GM23248 (cell line): ENCODE measurements at regions not wholly inside any gene's neighbourhood (a gene's known extent, or its start where the extent isn't known, plus 50 kb on each side); places are given as distances from the start of the nearest gene placed in this dataset.

ENCODE experiments used
- DNase-seq: peaks from one replicate; pipeline ENCODE4 v3.0.0-alpha.2; 2015
- H2AFZ ChIP-seq: fragments of 200-600 bp; sonication (generic); 2 replicates; pipeline ENCODE4 v1.6.1; 2016; ENCODE audit warnings: antibody characterized with exemption
- H3F3A ChIP-seq: fragments of 200-600 bp; sonication (generic); 2 replicates; pipeline ENCODE4 v1.6.1; 2016; ENCODE audit warnings: mild to moderate bottlenecking, antibody characterized with exemption, mixed run types; ENCODE audit not compliant: insufficient read depth
- H3K27ac ChIP-seq: fragments of 200-600 bp; sonication (generic); 2 replicates; pipeline ENCODE4 v1.5.1; 2016; ENCODE audit warnings: mild to moderate bottlenecking
- H3K27me3 ChIP-seq: fragments of 200-600 bp; sonication (generic); replicated peaks from 2 replicates; pipeline ENCODE4 v1.6.1; 2016; ENCODE audit warnings: mild to moderate bottlenecking; ENCODE audit not compliant: insufficient read depth
- H3K36me3 ChIP-seq: fragments of 200-600 bp; sonication (generic); 2 replicates; pipeline ENCODE4 v1.6.1; 2016; ENCODE audit warnings: low read depth, mild to moderate bottlenecking
- H3K4me1 ChIP-seq: fragments of 200-600 bp; sonication (generic); 2 replicates; pipeline ENCODE4 v1.6.1; 2016; ENCODE audit warnings: mild to moderate bottlenecking; ENCODE audit not compliant: insufficient read depth
- H3K4me2 ChIP-seq: fragments of 200-600 bp; sonication (generic); one replicate; pipeline ENCODE4 v1.6.1; 2016; ENCODE audit warnings: mild to moderate bottlenecking; ENCODE audit not compliant: unreplicated experiment
- H3K4me3 ChIP-seq: fragments of 200-600 bp; sonication (generic); 2 replicates; pipeline ENCODE4 v1.5.1; 2016; ENCODE audit warnings: mild to moderate bottlenecking
- H3K79me2 ChIP-seq: fragments of 200-600 bp; sonication (generic); 2 replicates; pipeline ENCODE4 v1.6.1; 2016; ENCODE audit warnings: mild to moderate bottlenecking; ENCODE audit not compliant: insufficient read depth
- H3K9ac ChIP-seq: fragments of 200-600 bp; sonication (generic); 2 replicates; pipeline ENCODE4 v1.6.1; 2016; ENCODE audit warnings: mild to moderate bottlenecking
- H3K9me2 ChIP-seq: fragments of 200-600 bp; sonication (generic); 2 replicates; pipeline ENCODE4 v1.6.1; 2016; ENCODE audit warnings: mixed run types, mild to moderate bottlenecking, moderate library complexity; ENCODE audit not compliant: insufficient read depth
- H3K9me3 ChIP-seq: fragments of 200-600 bp; sonication (generic); one replicate; pipeline ENCODE4 v1.6.1; 2017; ENCODE audit warnings: low read depth
- H4K20me1 ChIP-seq: fragments of 200-600 bp; sonication (generic); 2 replicates; pipeline ENCODE4 v1.6.0; 2016; ENCODE audit not compliant: insufficient read depth
- EZH2 ChIP-seq: fragments of 200-600 bp; sonication (generic); IDR thresholded peaks from 2 replicates; pipeline ENCODE4 v1.6.1; 2018; ENCODE audit warnings: antibody characterized with exemption, mild to moderate bottlenecking; ENCODE audit not compliant: insufficient read depth, poor library complexity, severe bottlenecking
- EZH2phosphoT487 ChIP-seq: fragments of 200-600 bp; sonication (generic); IDR thresholded peaks from 2 replicates; pipeline ENCODE4 v1.6.1; 2018; ENCODE audit warnings: antibody characterized with exemption, moderate library complexity, mild to moderate bottlenecking, low read depth; ENCODE audit not compliant: insufficient read depth
- WGBS, 2 experiments: methylation state at CpG; one replicate each; pipeline ENCODE4 v1.1.6; 2015 to 2017; ENCODE audit warnings: low lambda C conversion rate in 2 of 2, low coverage in 1 of 2; ENCODE audit errors: missing lambda C conversion rate in 2 of 2; 5-methylcytosine and 5-hydroxymethylcytosine counted together
- in situ Hi-C: fragments of 300-500 bp; cut with MboI; formaldehyde crosslinking; loops from 2 replicates; pipeline ENCODE4 v1.15.0; 2020

GRCh38 chr5:111993242-111993641, 236.2 kb upstream of the NREP start:
- peaks cover 15% of the 10 kb centered on the region for H3F3A ChIP-seq
- peaks cover 19% of the 10 kb centered on the region for H3K4me1 ChIP-seq
- H3K9me3 ChIP-seq = no peaks in the 10 kb centered on the region
- H3K27ac ChIP-seq = no peak overlapping the region
- no peaks in the 10 kb centered on the region for H3K36me3 ChIP-seq
- 80 to 81% methylated on average over 2 of the region's 2 CpGs for WGBS, 2 experiments
- H2AFZ ChIP-seq = no peak overlapping the region
- H3K4me3 ChIP-seq = no peak overlapping the region
- TF ChIP-seq EZH2 = no peak
- TF ChIP-seq EZH2phosphoT487 = no peak
- in situ Hi-C loops = no loop called here
- no peak overlapping the region for H3K9ac ChIP-seq
- H3K79me2 ChIP-seq = no peaks in the 10 kb centered on the region
- H3K4me2 ChIP-seq = no peak overlapping the region
- no peak for DNase-seq
- no peaks in the 10 kb centered on the region for H3K9me2 ChIP-seq
- no peaks in the 10 kb centered on the region for H4K20me1 ChIP-seq
- no peaks in the 10 kb centered on the region for H3K27me3 ChIP-seq

- Histone ChIP-seq H4K20me1 (no peaks in the 10 kb centered on the region), H3F3A (peaks cover 26% of the 10 kb centered on the region), H3K4me2 (peak overlapping the region; percentile 36), H3K9me2 (peaks cover 8% of the 10 kb centered on the region; the same call in 1 of the 2 replicates), H3K27ac (peak overlapping the region; percentile 90), H3K9ac (peak overlapping the region; percentile 63), H3K4me1 (peaks cover 23% of the 10 kb centered on the region), H3K4me3 (no peak overlapping the region), H3K36me3 (no peaks in the 10 kb centered on the region), H3K27me3 (no peaks in the 10 kb centered on the region), H3K79me2 (no peaks in the 10 kb centered on the region), H2AFZ (no peak overlapping the region), H3K9me3 (no peaks in the 10 kb centered on the region)
- TF ChIP-seq EZH2phosphoT487 (0 out of 2 replicates have a peak, but pooled peaks have one; percentile 32), EZH2 (no peak)
- in situ Hi-C loops = no loop called here
- DNase-seq = peak; percentile 92
- WGBS, 2 experiments = 13 to 15% methylated on average over 2 of the region's 2 CpGs
Measured at GRCh38 chr5:111984044-111984443, 227.1 kb upstream of the NREP start.

GRCh38 chr5:111983459-111983858, 226.5 kb upstream of the NREP start:
- H3F3A ChIP-seq = peaks cover 27% of the 10 kb centered on the region
- no peaks in the 10 kb centered on the region for H3K36me3 ChIP-seq
- H3K4me2 ChIP-seq = peak overlapping the region; percentile 36
- H3K27ac ChIP-seq = peak overlapping the region; percentile 90
- H3K27me3 ChIP-seq = no peaks in the 10 kb centered on the region
- 35 to 46% methylated on average over 1 of the region's 1 CpG for WGBS, 2 experiments
- no peaks in the 10 kb centered on the region for H3K9me3 ChIP-seq
- peak; percentile 47 for DNase-seq
- no peaks in the 10 kb centered on the region for H4K20me1 ChIP-seq
- no peak for TF ChIP-seq EZH2
- TF ChIP-seq EZH2phosphoT487 = no peak
- in situ Hi-C loops = no loop called here
- peaks cover 8% of the 10 kb centered on the region; the same call in 1 of the 2 replicates for H3K9me2 ChIP-seq
- H3K9ac ChIP-seq = peak overlapping the region; percentile 63
- H2AFZ ChIP-seq = no peak overlapping the region
- no peaks in the 10 kb centered on the region for H3K79me2 ChIP-seq
- no peak overlapping the region for H3K4me3 ChIP-seq
- peaks cover 23% of the 10 kb centered on the region for H3K4me1 ChIP-seq

GRCh38 chr5:111977436-111977829, 220.4 kb upstream of the NREP start:
- peaks cover 47% of the 10 kb centered on the region for H3F3A ChIP-seq
- in situ Hi-C loops = no loop called here
- H3K36me3 ChIP-seq = no peaks in the 10 kb centered on the region
- H3K4me2 ChIP-seq = peak overlapping the region; percentile 86
- peak overlapping the region; percentile 67 for H3K9ac ChIP-seq
- WGBS, 2 experiments = 97 to 98% methylated on average over 2 of the region's 2 CpGs
- H3K27me3 ChIP-seq = no peaks in the 10 kb centered on the region
- no peak overlapping the region for H3K4me3 ChIP-seq
- H3K79me2 ChIP-seq = no peaks in the 10 kb centered on the region
- peak overlapping the region; percentile 87 for H3K27ac ChIP-seq
- DNase-seq = no peak
- H3K4me1 ChIP-seq = peaks cover 54% of the 10 kb centered on the region
- no peak overlapping the region for H2AFZ ChIP-seq
- TF ChIP-seq EZH2 (no peak), EZH2phosphoT487 (no peak)
- no peaks in the 10 kb centered on the region for H4K20me1 ChIP-seq
- peaks cover 1% of the 10 kb centered on the region; the same call in 1 of the 2 replicates for H3K9me2 ChIP-seq
- no peaks in the 10 kb centered on the region for H3K9me3 ChIP-seq
